ENCODE measurements at regions not wholly inside any gene's neighbourhood (a gene's known extent, or its start where the extent isn't known, plus 50 kb on each side); places are given as distances from the start of the nearest gene placed in this dataset.
"Not testable (repeated sequence)": the region's sequence is repeated elsewhere in the genome, so short reads cannot be mapped to it uniquely, and the experiment has no call there.

DNA sequence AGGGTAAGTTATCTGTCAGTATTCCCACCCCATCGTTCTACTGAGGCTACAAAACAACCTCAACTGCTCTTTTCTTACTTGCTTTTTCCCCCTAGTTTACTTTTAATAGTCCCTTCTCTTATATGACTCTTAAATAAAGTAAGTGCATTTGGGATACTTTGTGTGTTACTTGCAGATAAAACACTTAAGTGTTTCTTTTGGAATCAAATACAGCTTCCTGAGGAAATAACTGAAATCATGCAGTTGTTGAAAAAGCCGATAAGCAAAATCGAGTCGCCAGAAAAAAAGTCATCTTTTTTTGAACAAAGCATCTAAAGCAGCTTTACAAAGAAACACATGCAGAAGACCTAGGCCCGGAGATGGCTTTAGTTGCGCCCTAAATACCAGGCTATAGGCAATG is 53.5 kb upstream of the EPB41L4A start:
- no peak for DNase-seq (ENCODE audit: low read depth in 2 of 2)

DNA sequence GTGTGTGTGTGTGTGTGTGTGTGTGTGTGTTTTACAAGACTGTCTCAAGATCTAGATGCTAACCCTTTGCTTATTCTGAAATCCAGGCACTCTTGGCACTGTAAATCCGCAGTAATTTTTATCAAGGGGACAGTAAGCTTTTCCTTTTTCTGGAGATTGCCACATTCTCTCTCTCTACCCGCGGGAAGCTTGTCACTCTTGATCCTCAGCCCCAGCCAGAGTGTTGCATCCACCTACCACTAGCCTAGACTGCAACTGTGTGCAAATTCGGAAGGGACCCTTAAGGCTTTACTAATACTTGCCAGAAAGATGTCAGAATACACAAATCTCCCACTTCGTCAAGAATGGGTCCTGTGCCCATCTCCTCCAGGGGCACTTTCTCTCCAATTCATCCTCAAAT is 54.9 kb upstream of the EPB41L4A start:
- no peak for DNase-seq (ENCODE audit: low read depth in 2 of 2)

GRCh38 chr5:112475747-112476365 is 56.8 kb upstream of the EPB41L4A start:
- no peak for DNase-seq (ENCODE audit: low read depth in 2 of 2)

DNA sequence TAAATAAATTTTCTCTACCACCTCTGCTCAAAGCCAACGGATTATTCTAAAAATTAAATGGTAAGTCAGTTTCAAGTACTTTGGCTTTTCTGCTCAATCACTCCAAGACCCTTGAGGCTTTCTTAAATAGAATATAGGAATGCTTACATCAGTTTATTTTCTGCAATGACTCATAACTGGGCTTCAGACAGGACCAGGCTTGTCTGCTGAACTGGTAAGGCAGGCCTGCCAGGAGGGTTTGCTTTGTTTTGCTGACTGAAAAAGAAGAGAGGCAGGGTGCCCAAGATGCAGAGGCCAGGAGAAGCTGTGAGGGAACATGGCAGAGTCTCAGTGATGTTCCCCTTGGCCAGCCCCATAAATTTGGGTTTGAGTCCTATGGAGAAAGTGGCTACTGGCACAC is 60.3 kb upstream of the EPB41L4A start:
- no peak for DNase-seq (ENCODE audit: low read depth in 2 of 2)

- DNase-seq (ENCODE audit: low read depth in 2 of 2), result no peak
Measured at GRCh38 chr5:112480501-112480900, 61.4 kb upstream of the EPB41L4A start.

GRCh38 chr5:112483704-112484103 is 64.6 kb upstream of the EPB41L4A start:
- no peak for DNase-seq (ENCODE audit: low read depth in 2 of 2)

DNA sequence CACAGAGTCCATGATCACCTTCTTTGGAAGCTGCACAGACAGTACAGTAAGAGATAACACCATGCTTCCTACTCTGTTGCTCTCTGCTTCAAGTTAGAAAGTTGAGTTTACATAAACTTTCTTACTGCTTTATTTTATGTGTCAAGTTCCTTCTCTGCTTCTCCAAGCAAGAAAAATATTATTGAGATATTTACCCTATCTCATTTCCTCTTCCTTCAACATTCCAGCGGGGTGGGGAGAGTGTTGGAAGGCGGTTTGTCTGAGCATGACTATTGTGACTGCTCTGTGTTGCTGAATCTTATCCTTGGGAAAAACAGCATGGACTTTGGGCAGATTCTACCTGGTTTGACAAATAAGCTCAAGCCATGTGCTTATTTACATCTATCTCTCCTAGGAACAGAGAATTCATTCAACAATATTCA is 66.9 kb upstream of the EPB41L4A start:
- DNase-seq (ENCODE audit: low read depth in 2 of 2), result no peak

DNA sequence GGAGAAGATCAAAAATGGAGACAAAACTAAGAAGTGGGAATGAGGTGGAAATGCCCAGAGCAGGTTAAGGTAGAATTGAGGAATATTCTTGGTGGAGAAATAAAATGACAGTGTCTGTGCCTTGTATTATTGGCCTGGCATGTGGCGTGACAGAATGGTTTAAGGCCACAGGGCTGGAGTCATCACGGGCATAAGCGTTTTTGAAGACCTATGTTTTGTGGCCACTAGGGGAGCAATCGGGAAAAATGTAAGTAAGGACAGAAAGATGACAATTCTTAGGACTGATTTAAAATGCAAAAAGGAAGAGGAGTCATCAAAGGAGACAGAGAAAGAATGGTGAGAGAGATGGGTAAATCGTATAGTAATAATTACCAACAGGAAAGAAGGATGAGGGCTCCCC is 72.2 kb upstream of the EPB41L4A start:
- no peak for DNase-seq (ENCODE audit: low read depth in 2 of 2)

- no peak for DNase-seq (ENCODE audit: low read depth in 2 of 2)
Measured at GRCh38 chr5:112492291-112492690, 73.2 kb upstream of the EPB41L4A start.

GRCh38 chr5:112503749-112504501 is 84.8 kb upstream of the EPB41L4A start:
- not testable (repeated sequence) for DNase-seq (ENCODE audit: low read depth in 2 of 2)

- not testable (repeated sequence) for DNase-seq (ENCODE audit: low read depth in 2 of 2)
Measured at GRCh38 chr5:112509097-112509496, 90.0 kb upstream of the EPB41L4A start.

DNA sequence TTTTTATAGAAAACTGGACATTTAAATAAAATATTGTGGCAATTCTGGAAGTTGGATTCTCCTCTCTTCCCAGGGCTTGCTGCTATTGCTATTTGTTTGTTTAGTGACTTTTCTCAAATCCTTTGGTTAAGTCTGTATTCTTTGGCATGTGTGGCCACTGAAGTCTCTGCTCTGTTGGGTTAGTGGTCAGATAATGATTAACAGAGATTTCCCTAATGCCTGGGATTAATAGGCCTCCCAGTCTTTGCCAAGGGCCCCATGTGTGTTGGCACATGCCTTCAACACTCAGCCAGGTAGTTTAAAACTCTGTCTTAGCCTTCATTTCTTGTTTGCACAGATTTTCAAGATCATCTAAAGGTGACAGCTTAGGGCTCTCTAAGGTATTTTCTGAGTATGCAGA is 92.8 kb upstream of the EPB41L4A start:
- DNase-seq (ENCODE audit: low read depth in 2 of 2), result no peak

DNA sequence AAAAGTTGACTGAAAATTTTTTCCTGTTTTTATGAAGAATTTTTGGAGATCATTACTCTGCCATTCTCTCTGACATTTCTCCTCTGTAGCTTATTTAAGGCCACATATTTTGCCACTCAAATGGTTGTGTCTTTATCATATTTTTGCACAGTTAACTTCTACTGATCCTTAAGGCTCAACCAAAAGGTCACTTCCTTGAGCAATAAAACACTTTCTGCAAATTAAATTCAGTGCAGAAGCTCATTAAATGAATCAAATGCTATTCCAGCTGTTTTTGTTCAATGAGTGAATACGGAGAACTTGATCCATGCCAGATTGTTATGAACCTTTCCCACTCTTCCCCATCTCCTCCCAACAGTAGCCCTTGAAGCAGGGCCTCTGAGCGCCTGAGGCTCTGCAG is 93.8 kb upstream of the EPB41L4A start:
- no peak for DNase-seq (ENCODE audit: low read depth in 2 of 2)

GRCh38 chr5:112514111-112514510 is 95.0 kb upstream of the EPB41L4A start:
- DNase-seq (ENCODE audit: low read depth in 2 of 2), result no peak

DNA sequence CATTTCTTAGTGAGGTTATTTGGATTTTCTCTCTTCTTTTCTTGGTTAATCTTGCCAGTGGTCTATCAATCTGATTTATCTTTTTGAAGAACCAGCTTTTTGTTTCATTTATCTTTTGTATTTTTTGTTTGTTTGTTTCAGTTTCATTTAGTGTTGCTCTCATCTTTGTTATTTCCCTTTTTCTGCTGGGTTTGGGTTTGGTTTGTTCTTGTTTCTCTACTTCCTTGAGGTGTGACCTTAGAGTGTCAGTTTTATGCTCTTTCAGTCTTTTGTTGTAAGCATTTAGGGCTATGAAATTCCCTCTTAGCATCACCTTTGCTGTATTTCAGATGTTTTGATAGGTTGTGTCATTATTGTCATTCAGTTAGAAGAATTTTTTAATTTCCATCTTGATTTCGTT is 101.4 kb upstream of the EPB41L4A start:
- not testable (repeated sequence) for DNase-seq (ENCODE audit: low read depth in 2 of 2)

- not testable (repeated sequence) for DNase-seq (ENCODE audit: low read depth in 2 of 2)
Measured at GRCh38 chr5:112522891-112523673, 104.0 kb upstream of the EPB41L4A start.

- not testable (repeated sequence) for DNase-seq (ENCODE audit: low read depth in 2 of 2)
Measured at GRCh38 chr5:112523674-112524263, 104.7 kb upstream of the EPB41L4A start.

GRCh38 chr5:112525217-112525616 is 106.1 kb upstream of the EPB41L4A start:
- no peak for DNase-seq (ENCODE audit: low read depth in 2 of 2)

DNA sequence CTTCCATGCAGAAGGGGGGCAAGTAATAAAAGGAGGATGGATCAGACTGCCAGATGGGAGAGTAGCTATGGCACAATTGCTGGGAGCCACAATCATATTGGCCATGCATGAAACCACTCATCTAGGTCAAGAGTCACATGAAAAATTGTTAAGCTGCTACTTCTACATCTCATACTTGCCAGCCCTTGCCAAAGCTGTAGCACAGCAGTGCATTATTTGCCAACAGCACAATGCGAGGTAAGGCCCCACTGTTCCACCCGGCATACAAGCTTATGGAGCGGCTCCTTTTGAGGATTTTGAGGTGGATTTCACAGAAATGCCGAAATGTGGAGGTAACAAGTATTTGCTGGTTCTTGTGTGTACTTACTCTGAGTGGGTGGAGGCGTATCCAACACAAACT is 109.9 kb upstream of the EPB41L4A start:
- no peak for DNase-seq (ENCODE audit: low read depth in 2 of 2)

DNA sequence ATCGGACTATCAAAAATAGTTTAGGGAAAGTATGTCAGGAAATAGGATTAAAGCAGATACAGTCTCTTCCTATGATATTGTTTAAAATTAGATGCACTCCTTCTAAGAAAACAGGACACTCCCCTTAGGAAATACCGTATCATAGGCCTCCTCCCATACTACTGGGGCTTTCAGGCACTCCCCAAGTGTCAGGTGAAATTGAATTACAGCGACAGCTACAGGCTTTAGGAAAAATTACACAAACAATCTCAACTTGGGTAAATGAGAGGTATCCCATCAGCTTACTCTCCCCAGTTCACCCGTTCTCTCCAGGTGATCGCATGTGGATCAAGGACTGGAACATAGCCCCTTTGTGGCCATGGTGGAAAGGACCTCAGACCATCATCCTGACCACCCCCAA is 110.4 kb upstream of the EPB41L4A start:
- DNase-seq (ENCODE audit: low read depth in 2 of 2), result no peak

- DNase-seq (ENCODE audit: low read depth in 2 of 2), result no peak
Measured at GRCh38 chr5:112532654-112533360, 113.7 kb upstream of the EPB41L4A start.

GRCh38 chr5:112533362-112533761 is 114.3 kb upstream of the EPB41L4A start:
- DNase-seq (ENCODE audit: low read depth in 2 of 2), result no peak

Data from stimulated activated CD4-positive, alpha-beta T cell treated with anti-CD3 and anti-CD28 coated beads, Interleukin-1b, Interleukin-23, amount 100 ng/mL, for 4 hours (primary cell).